ENCODE measurements at regions not wholly inside any gene's neighbourhood (a gene's known extent, or its start where the extent isn't known, plus 50 kb on each side); places are given as distances from the start of the nearest gene placed in this dataset.

- TF ChIP-seq POLR2A (IDR thresholded peaks at IDR 0.05) (no peak), CTCF (IDR thresholded peaks at IDR 0.05 in 4 of 5, conservative IDR thresholded peaks at IDR 0.05 in 1 of 5) (no peak)
- no peaks in the 10 kb centered on the region for H3K9me3 ChIP-seq
These were observed 443.0 kb downstream of the PLK2 start for GRCh38 chr5:58016877-58017276.

GRCh38 chr5:58016358-58016757, 443.5 kb downstream of the PLK2 start:
- Histone ChIP-seq H3K4me3 (no peak overlapping the region), H3K9me3 (no peaks in the 10 kb centered on the region), H3K36me3 (no peaks in the 10 kb centered on the region), H3K4me1 (peaks cover 8 to 12% of the 10 kb centered on the region in 2 donors), H3K27ac (no peak overlapping the region), H3K27me3 (no peaks in the 10 kb centered on the region)
- no peak for TF ChIP-seq CTCF (IDR thresholded peaks at IDR 0.05 in 4 of 5, conservative IDR thresholded peaks at IDR 0.05 in 1 of 5)
- TF ChIP-seq POLR2A (IDR thresholded peaks at IDR 0.05) = no peak
- intact Hi-C loops (cut with DNase I; ENCODE audit: low total_unique reads) = no loop called here
- ATAC-seq (peak; percentile 58), DNase-seq (peak in 1 of 2 donors; percentile 26)
- in situ Hi-C loops (cut with MboI; ENCODE audit: low sequenced_read_pairs in 4 of 4) = no loop called here

More at GRCh38 chr5:58016877-58017276, 443.0 kb downstream of the PLK2 start:
- ATAC-seq (no peak), DNase-seq (no peak)
- intact Hi-C loops (cut with DNase I; ENCODE audit: low total_unique reads) = no loop called here
- peaks cover 8 to 12% of the 10 kb centered on the region in 2 donors for H3K4me1 ChIP-seq
- no peak overlapping the region for H3K4me3 ChIP-seq
- no peaks in the 10 kb centered on the region for H3K36me3 ChIP-seq
- in situ Hi-C loops (cut with MboI; ENCODE audit: low sequenced_read_pairs in 4 of 4) = no loop called here
- no peaks in the 10 kb centered on the region for H3K27me3 ChIP-seq
- no peak overlapping the region for H3K27ac ChIP-seq

GRCh38 chr5:58015175-58015574, 444.7 kb downstream of the PLK2 start:
- intact Hi-C loops (cut with DNase I; ENCODE audit: low total_unique reads) = no loop called here
- TF ChIP-seq POLR2A (IDR thresholded peaks at IDR 0.05) (no peak), CTCF (IDR thresholded peaks at IDR 0.05 in 4 of 5, conservative IDR thresholded peaks at IDR 0.05 in 1 of 5) (no peak)
- H3K4me3 ChIP-seq = no peak overlapping the region
- ATAC-seq (no peak), DNase-seq (no peak)
- H3K4me1 ChIP-seq = peaks cover 8 to 12% of the 10 kb centered on the region in 2 donors
- in situ Hi-C loops (cut with MboI; ENCODE audit: low sequenced_read_pairs in 4 of 4) = no loop called here
- no peaks in the 10 kb centered on the region for H3K36me3 ChIP-seq
- H3K9me3 ChIP-seq = no peaks in the 10 kb centered on the region
- no peak overlapping the region for H3K27ac ChIP-seq
- no peaks in the 10 kb centered on the region for H3K27me3 ChIP-seq

- no peaks in the 10 kb centered on the region for H3K4me1 ChIP-seq
- in situ Hi-C loops (cut with MboI; ENCODE audit: low sequenced_read_pairs in 4 of 4) = no loop called here
- no peak overlapping the region for H3K4me3 ChIP-seq
- H3K27ac ChIP-seq = no peak overlapping the region
- ATAC-seq = no peak
- H3K27me3 ChIP-seq = no peaks in the 10 kb centered on the region
- no peaks in the 10 kb centered on the region for H3K9me3 ChIP-seq
- H3K36me3 ChIP-seq = no peaks in the 10 kb centered on the region
- no peak for TF ChIP-seq CTCF (IDR thresholded peaks at IDR 0.05 in 4 of 5, conservative IDR thresholded peaks at IDR 0.05 in 1 of 5)
- TF ChIP-seq POLR2A (IDR thresholded peaks at IDR 0.05) = no peak
- intact Hi-C loops (cut with DNase I; ENCODE audit: low total_unique reads) = no loop called here
- DNase-seq = no peak
These were observed 446.2 kb downstream of the PLK2 start for GRCh38 chr5:58013542-58014258.
